Keratinocyte (primary cell): ENCODE measurements at regions not wholly inside any gene's neighbourhood (a gene's known extent, or its start where the extent isn't known, plus 50 kb on each side); places are given as distances from the start of the nearest gene placed in this dataset.

Experiments used
- CTCF ChIP-seq, 3 experiments: IDR thresholded peaks in 1 of 3; conservative IDR thresholded peaks in 1 of 3; optimal IDR thresholded peaks in 1 of 3; 2 replicates in 2 of 3; 3 replicates in 1 of 3; pipeline versions ENCODE3 to v1.5.1; 2011; ENCODE audit warnings: low read length in 3 of 3, mild to moderate bottlenecking in 3 of 3, moderate library complexity in 2 of 3, control low read depth in 1 of 3, inconsistent platforms in 1 of 3; ENCODE audit not compliant: insufficient read depth in 2 of 3; ENCODE audit errors: extremely low read depth in 1 of 3
- EZH2 ChIP-seq: IDR thresholded peaks from one replicate; pipeline ENCODE4 v1.6.1; 2012; ENCODE audit warnings: inconsistent platforms, mild to moderate bottlenecking, low read length, moderate library complexity

- TF ChIP-seq CTCF (optimal IDR thresholded peaks at IDR 0.05 in 1 of 3, IDR thresholded peaks at IDR 0.05 in 1 of 3, conservative IDR thresholded peaks at IDR 0.05 in 1 of 3; ENCODE audit: extremely low read depth in 1 of 3, insufficient read depth in 2 of 3, low read length in 3 of 3) = no peak
- TF ChIP-seq EZH2 = no peak
Observed at GRCh38 chr16:16908077-16908476, 529.1 kb downstream of the NPIPA7 start.
